Transverse colon (tissue), 4 donors: ENCODE measurements at regions not wholly inside any gene's neighbourhood (a gene's known extent, or its start where the extent isn't known, plus 50 kb on each side); places are given as distances from the start of the nearest gene placed in this dataset.
"Not testable (repeated sequence)": the region's sequence is repeated elsewhere in the genome, so short reads cannot be mapped to it uniquely, and the experiment has no call there.

Experiments
- DNase-seq: peaks from one replicate; pipeline ENCODE4 v3.0.0-alpha.2; 2019
- H3K27ac ChIP-seq, 4 donors: fragments of 200-600 bp; sonication (generic); 2 replicates each; pipeline ENCODE4 v1.5.1; 2016 to 2018; ENCODE audit warnings: inconsistent platforms in 4 of 4
- H3K27me3 ChIP-seq: fragments of 200-600 bp; sonication (generic); 2 replicates; pipeline ENCODE4 v1.5.1; 2017; ENCODE audit warnings: inconsistent platforms
- H3K36me3 ChIP-seq, 4 donors: fragments of 200-600 bp; sonication (generic); 2 replicates each; pipeline ENCODE4 v1.5.1; 2017 to 2019; ENCODE audit warnings: inconsistent platforms in 4 of 4
- H3K4me1 ChIP-seq, 4 donors: fragments of 200-600 bp; sonication (generic); 2 replicates each; pipeline ENCODE4 v1.5.1; 2017 to 2020; ENCODE audit warnings: inconsistent platforms in 4 of 4
- H3K4me3 ChIP-seq, 4 donors: fragments of 200-600 bp; sonication (generic); 1 replicate in 1 of 4; 2 replicates in 3 of 4; pipeline versions ENCODE4 v1.5.1 to v1.6.1; 2017 to 2019; ENCODE audit warnings: inconsistent platforms in 4 of 4
- H3K9me3 ChIP-seq, 2 donors: fragments of 200-600 bp; sonication (generic); 2 replicates each; pipeline ENCODE4 v1.5.1; 2017 to 2019; ENCODE audit warnings: inconsistent platforms in 2 of 2
- CTCF ChIP-seq, 5 experiments: fragments of 200-600 bp in 3 of 5; fragments of 450-650 bp in 2 of 5; sonication (generic) in 3 of 5; IDR thresholded peaks; 1 replicate in 2 of 5; 2 replicates in 3 of 5; pipeline ENCODE4 v1.5.1; 2016 to 2017; ENCODE audit warnings: antibody characterized with exemption in 5 of 5, inconsistent platforms in 3 of 5, mild to moderate bottlenecking in 2 of 5, moderate library complexity in 1 of 5
- EP300 ChIP-seq: sonication (generic); formaldehyde crosslinking; IDR thresholded peaks from one replicate; pipeline ENCODE4 v1.6.1; 2017; ENCODE audit warnings: antibody characterized with exemption, low read depth
- POLR2A ChIP-seq: fragments of 450-650 bp; IDR thresholded peaks from one replicate; pipeline ENCODE4 v1.6.1; 2016; ENCODE audit warnings: antibody characterized with exemption, mild to moderate bottlenecking, moderate library complexity
- POLR2AphosphoS5 ChIP-seq, 3 donors: sonication (generic); formaldehyde crosslinking; IDR thresholded peaks; one replicate each; pipeline ENCODE4 v1.6.1; 2016; ENCODE audit warnings: antibody characterized with exemption in 3 of 3
- WGBS, 2 donors: methylation state at CpG; one replicate each; pipeline ENCODE4 v1.1.5; 2018; ENCODE audit warnings: low coverage in 1 of 2; 5-methylcytosine and 5-hydroxymethylcytosine counted together
- in situ Hi-C, 4 donors: fragments of 200-750 bp; cut with MboI; loops; one replicate each; pipeline versions ENCODE4 v1.15.0 to v1.15.1; 2017; ENCODE audit warnings: low sequenced_read_pairs in 3 of 4, low pct_ligation_motif_present in 1 of 4, low pct_unique_long_range_greater_than_20kb in 1 of 4
- intact Hi-C: fragments of 100-400 bp; cut with DNase I; formaldehyde crosslinking; loops from one replicate; pipeline ENCODE4 v1.15.1; 2023; ENCODE audit warnings: low total_unique reads

GRCh38 chr4:151524610-151525009 lies 115.6 kb downstream of the FHIP1A start:
- Histone ChIP-seq H3K9me3 (no peaks in the 10 kb centered on the region), H3K36me3 (no peaks in the 10 kb centered on the region), H3K4me3 (no peak overlapping the region), H3K27ac (no peak overlapping the region), H3K4me1 (no peaks in the 10 kb centered on the region), H3K27me3 (no peaks in the 10 kb centered on the region)
- 61 to 62% methylated on average over 2 of the region's 2 CpGs for WGBS, 2 donors
- TF ChIP-seq EP300 = no peak
- TF ChIP-seq POLR2AphosphoS5 (IDR thresholded peaks at IDR 0.05) = no peak
- no peak for TF ChIP-seq CTCF (IDR thresholded peaks at IDR 0.05)
- no peak for TF ChIP-seq POLR2A
- in situ Hi-C loops (no loop called here), intact Hi-C loops (no loop called here)
- no peak for DNase-seq

GRCh38 chr4:151526489-151526888 lies 117.5 kb downstream of the FHIP1A start:
- H3K4me3 ChIP-seq, intact Hi-C loops, DNase-seq, H3K36me3 ChIP-seq, H3K27ac ChIP-seq, H3K27me3 ChIP-seq, H3K4me1 ChIP-seq, in situ Hi-C loops, H3K9me3 ChIP-seq: not testable (repeated sequence)
- WGBS, 2 donors = 83% methylated on average over 5 of the region's 36 CpGs; no CpG with 5 or more reads in 1 of the 2 donors

- in situ Hi-C loops (no loop called here), intact Hi-C loops (no loop called here)
- no peak overlapping the region for H3K4me3 ChIP-seq
- no peaks in the 10 kb centered on the region for H3K9me3 ChIP-seq
- no peaks in the 10 kb centered on the region for H3K27me3 ChIP-seq
- TF ChIP-seq POLR2A = no peak
- no peak for TF ChIP-seq EP300
- no peak for TF ChIP-seq CTCF (IDR thresholded peaks at IDR 0.05)
- TF ChIP-seq POLR2AphosphoS5 (IDR thresholded peaks at IDR 0.05) = no peak
- DNase-seq = no peak
- H3K27ac ChIP-seq = no peak overlapping the region
- no peaks in the 10 kb centered on the region for H3K4me1 ChIP-seq
- H3K36me3 ChIP-seq = no peaks in the 10 kb centered on the region
- 75 to 84% methylated on average over 2 of the region's 2 CpGs for WGBS, 2 donors
Measured at GRCh38 chr4:151527699-151528098, 118.7 kb downstream of the FHIP1A start.

- H3K4me1 ChIP-seq = no peaks in the 10 kb centered on the region
- H3K9me3 ChIP-seq = no peaks in the 10 kb centered on the region
- intact Hi-C loops = no loop called here
- H3K27ac ChIP-seq = no peak overlapping the region
- H3K4me3 ChIP-seq = no peak overlapping the region
- in situ Hi-C loops = no loop called here
- no peak for DNase-seq
- H3K36me3 ChIP-seq = no peaks in the 10 kb centered on the region
- 79% methylated on average over 2 of the region's 2 CpGs; no CpG with 5 or more reads in 1 of the 2 donors for WGBS, 2 donors
- no peaks in the 10 kb centered on the region for H3K27me3 ChIP-seq
- TF ChIP-seq CTCF (IDR thresholded peaks at IDR 0.05) (no peak), POLR2AphosphoS5 (IDR thresholded peaks at IDR 0.05) (no peak), EP300 (no peak), POLR2A (no peak)
Measured at GRCh38 chr4:151529187-151529586, 120.2 kb downstream of the FHIP1A start.

- intact Hi-C loops (no loop called here), in situ Hi-C loops (no loop called here)
- Histone ChIP-seq H3K27ac (no peak overlapping the region), H3K36me3 (no peaks in the 10 kb centered on the region), H3K4me3 (no peak overlapping the region), H3K4me1 (no peaks in the 10 kb centered on the region), H3K27me3 (no peaks in the 10 kb centered on the region), H3K9me3 (no peaks in the 10 kb centered on the region)
- TF ChIP-seq CTCF (IDR thresholded peaks at IDR 0.05) (no peak), POLR2A (no peak), POLR2AphosphoS5 (IDR thresholded peaks at IDR 0.05) (no peak), EP300 (no peak)
- 90% methylated on average over 2 of the region's 2 CpGs; no CpG with 5 or more reads in 1 of the 2 donors for WGBS, 2 donors
- DNase-seq = no peak
Measured at GRCh38 chr4:151530230-151530629, 121.3 kb downstream of the FHIP1A start.
